ENCODE measurements at regions not wholly inside any gene's neighbourhood (a gene's known extent, or its start where the extent isn't known, plus 50 kb on each side); places are given as distances from the start of the nearest gene placed in this dataset.
"Not testable (repeated sequence)": the region's sequence is repeated elsewhere in the genome, so short reads cannot be mapped to it uniquely, and the experiment has no call there.

DNA sequence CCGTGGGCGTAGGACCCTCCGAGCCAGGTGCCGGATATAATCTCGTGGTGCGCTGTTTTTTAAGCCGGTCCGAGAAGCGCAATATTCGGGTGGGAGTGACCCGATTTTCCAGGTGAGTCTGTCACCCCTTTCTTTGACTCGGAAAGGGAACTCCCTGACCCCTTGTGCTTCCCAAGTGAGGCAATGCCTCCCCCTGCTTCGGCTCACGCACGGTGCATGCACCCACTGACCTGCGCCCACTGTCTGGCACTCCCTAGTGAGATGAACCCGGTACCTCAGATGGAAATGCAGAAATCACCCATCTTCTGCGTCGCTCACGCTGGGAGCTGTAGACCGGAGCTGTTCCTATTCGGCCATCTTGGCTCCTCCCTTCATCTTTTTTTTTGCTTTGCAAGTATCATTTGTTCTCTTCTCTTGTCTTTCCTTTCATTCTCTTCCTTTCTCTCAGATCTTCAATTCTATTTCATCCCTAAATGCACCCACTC is 50.2 kb upstream of the CSNK1A1L start:
- DNase-seq; intact Hi-C loops (cut with DNase I, micrococcal nuclease); ATAC-seq: not testable (repeated sequence)

Measured in left colon (tissue), 2 donors.